ENCODE measurements at regions not wholly inside any gene's neighbourhood (a gene's known extent, or its start where the extent isn't known, plus 50 kb on each side); places are given as distances from the start of the nearest gene placed in this dataset.

- no peak overlapping the region for H3K4me3 Mint-ChIP-seq
- Histone ChIP-seq H3K9me3 (ENCODE audit: control insufficient read depth, low read depth, low read length) (no peaks in the 10 kb centered on the region), H3K79me1 (ENCODE audit: insufficient read depth, low read depth, low read length, poor library complexity, severe bottlenecking) (no peaks in the 10 kb centered on the region), H2BK5ac (ENCODE audit: insufficient read length, low read length) (no peak overlapping the region), H3K14ac (ENCODE audit: insufficient read depth, low read length) (no peak overlapping the region), H3K79me2 (ENCODE audit: insufficient read depth, low read length) (no peaks in the 10 kb centered on the region), H2BK12ac (ENCODE audit: insufficient read length, low read depth, low read length) (no peak overlapping the region), H3K27ac (ENCODE audit: insufficient read length, low read depth, low read length) (no peak overlapping the region), H3K27me3 (ENCODE audit: insufficient read depth, low read length) (no peaks in the 10 kb centered on the region), H2BK120ac (ENCODE audit: low read depth, low read length, poor library complexity, severe bottlenecking) (no peak overlapping the region), H2BK20ac (ENCODE audit: low read depth, low read length, poor library complexity, severe bottlenecking) (no peak overlapping the region), H3K23me2 (ENCODE audit: insufficient read length, low read depth, low read length, poor library complexity, severe bottlenecking) (no peaks in the 10 kb centered on the region), H3K4me1 (ENCODE audit: insufficient read depth, low read length) (peaks cover 20% of the 10 kb centered on the region), H4K20me1 (ENCODE audit: control insufficient read depth, insufficient read depth, insufficient read length) (no peaks in the 10 kb centered on the region), H2BK15ac (ENCODE audit: low read depth, low read length) (no peak overlapping the region), H2AK5ac (ENCODE audit: insufficient read length, low read length) (no peak overlapping the region), H4K5ac (ENCODE audit: insufficient read length, low read depth, low read length) (no peak overlapping the region), H3T11ph (ENCODE audit: low read length) (no peak overlapping the region), H3K4ac (ENCODE audit: low read depth, low read length) (no peak overlapping the region), H4K8ac (replicated peaks; ENCODE audit: insufficient read length, low read depth, low read length) (no peak overlapping the region), H3K4me2 (ENCODE audit: insufficient read depth, insufficient read length, low read length) (no peak overlapping the region), H2AFZ (ENCODE audit: low read length) (no peak overlapping the region), H3K56ac (ENCODE audit: insufficient read length, low read depth, low read length) (no peak overlapping the region), H4K91ac (ENCODE audit: insufficient read length, low read depth, low read length) (no peak overlapping the region), H3K9ac (ENCODE audit: extremely low read depth, insufficient read length, low read length) (no peak overlapping the region), H3K23ac (ENCODE audit: insufficient read length, low read depth, low read length) (no peak overlapping the region), H3K18ac (ENCODE audit: insufficient read length, low read depth, low read length) (no peak overlapping the region)
- no peaks in the 10 kb centered on the region; a peak in 1 of 7 replicates for H3K36me3 Mint-ChIP-seq (ENCODE audit: insufficient read depth in 1 of 3, low read depth in 3 of 3)
- H3K27ac Mint-ChIP-seq = peak overlapping the region in 1 of 3 experiments; percentile 37; a peak in 1 of 7 replicates
- peaks cover 14% of the 10 kb centered on the region for H3K27me3 Mint-ChIP-seq (ENCODE audit: low read depth)
- no peaks in the 10 kb centered on the region for H3K9me3 Mint-ChIP-seq
- peaks cover 48 to 63% of the 10 kb centered on the region in 2 experiments for H3K4me1 Mint-ChIP-seq
- no CpG with 5 or more reads among the region's 2 CpGs for WGBS (ENCODE audit: extremely low coverage, insufficient read length, low lambda C conversion rate)
- no peak for DNase-seq
- no peak for TF ChIP-seq CTCF (conservative IDR thresholded peaks at IDR 0.05)
Measured at GRCh38 chr1:34657849-34658248, 97.0 kb upstream of the GJB5 start.

Measured in H9 (cell line).